NCI-H82 (cell line): ENCODE measurements at regions not wholly inside any gene's neighbourhood (a gene's known extent, or its start where the extent isn't known, plus 50 kb on each side); places are given as distances from the start of the nearest gene placed in this dataset.

ENCODE experiments used
- DNase-seq: peaks from one replicate; lab custom pipeline; 2025; lab: John Stamatoyannopoulos, UW

GRCh38 chr15:93268066-93268465, 179.1 kb upstream of the RGMA start:
- DNase-seq, result no peak

- no peak for DNase-seq
Measured at GRCh38 chr15:93266291-93266690, 177.3 kb upstream of the RGMA start.

DNA sequence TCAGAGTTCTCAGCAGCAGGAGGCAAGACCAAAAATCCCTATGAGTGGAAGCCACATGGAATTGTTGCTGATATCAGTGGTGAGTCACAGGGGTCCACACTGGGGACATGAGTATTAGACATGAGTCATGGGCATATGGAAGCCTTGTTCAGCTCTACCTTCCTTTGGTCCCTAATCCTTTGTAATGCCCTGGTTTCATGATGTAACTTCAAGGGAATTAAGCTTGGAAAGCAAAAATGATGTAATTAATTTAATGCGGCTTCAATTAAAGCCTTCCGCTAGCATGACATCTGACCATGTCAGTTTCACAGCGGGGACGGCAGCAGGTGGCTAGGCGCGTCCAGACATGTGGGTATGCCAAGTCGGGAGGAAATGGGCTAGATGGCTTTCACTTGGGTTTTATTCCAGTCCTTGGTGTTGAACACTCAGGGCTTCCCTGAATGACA, 176.1 kb upstream of the RGMA start:
- DNase-seq, result peak; percentile 79

- no peak for DNase-seq
Measured at GRCh38 chr15:93261845-93262244, 172.8 kb upstream of the RGMA start.

- no peak for DNase-seq
Measured at GRCh38 chr15:93257920-93258319, 168.9 kb upstream of the RGMA start.

GRCh38 chr15:93253681-93254080, 164.7 kb upstream of the RGMA start:
- peak; percentile 69 for DNase-seq

GRCh38 chr15:93252780-93253179, 163.8 kb upstream of the RGMA start:
- no peak for DNase-seq

- DNase-seq, result no peak
Measured at GRCh38 chr15:93250950-93251349, 161.9 kb upstream of the RGMA start.

DNA sequence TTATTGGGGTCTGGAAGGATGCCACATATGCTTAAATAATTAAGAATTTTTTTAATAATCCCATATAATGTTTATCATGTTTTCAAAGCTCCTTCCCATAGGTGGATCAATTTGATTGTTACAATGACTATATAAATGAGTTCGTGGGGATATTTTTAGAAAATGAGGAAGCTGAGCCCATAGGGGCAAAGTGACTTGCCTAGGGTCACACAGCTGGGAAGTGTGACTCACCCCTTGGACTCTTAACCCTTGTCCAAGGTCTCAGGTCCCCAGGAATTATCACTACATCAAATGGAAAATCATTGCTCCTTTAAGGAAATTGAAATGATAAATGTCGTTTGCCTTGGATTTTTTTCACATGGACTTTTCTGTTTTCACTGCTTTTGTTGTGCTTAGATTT, 161.2 kb upstream of the RGMA start:
- no peak for DNase-seq

DNA sequence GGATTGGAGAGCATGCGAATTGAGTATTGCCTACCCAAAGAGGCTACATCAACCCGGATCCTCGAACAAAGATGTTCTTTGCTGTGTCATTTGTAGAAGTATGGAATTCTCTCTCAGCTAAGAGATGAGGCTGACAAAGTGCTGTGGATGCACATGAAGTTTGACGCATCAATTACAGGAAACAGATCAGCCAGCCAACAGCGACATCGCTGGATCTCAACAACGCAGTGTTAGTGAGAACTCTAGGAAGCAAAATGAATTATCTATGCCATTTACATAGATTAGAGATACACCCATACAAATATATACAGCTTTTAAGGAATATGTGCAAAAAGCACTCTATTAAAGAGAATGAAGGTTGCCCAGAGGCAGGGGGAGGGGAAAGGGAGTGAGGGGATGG, 160.6 kb upstream of the RGMA start:
- DNase-seq, result no peak

DNA sequence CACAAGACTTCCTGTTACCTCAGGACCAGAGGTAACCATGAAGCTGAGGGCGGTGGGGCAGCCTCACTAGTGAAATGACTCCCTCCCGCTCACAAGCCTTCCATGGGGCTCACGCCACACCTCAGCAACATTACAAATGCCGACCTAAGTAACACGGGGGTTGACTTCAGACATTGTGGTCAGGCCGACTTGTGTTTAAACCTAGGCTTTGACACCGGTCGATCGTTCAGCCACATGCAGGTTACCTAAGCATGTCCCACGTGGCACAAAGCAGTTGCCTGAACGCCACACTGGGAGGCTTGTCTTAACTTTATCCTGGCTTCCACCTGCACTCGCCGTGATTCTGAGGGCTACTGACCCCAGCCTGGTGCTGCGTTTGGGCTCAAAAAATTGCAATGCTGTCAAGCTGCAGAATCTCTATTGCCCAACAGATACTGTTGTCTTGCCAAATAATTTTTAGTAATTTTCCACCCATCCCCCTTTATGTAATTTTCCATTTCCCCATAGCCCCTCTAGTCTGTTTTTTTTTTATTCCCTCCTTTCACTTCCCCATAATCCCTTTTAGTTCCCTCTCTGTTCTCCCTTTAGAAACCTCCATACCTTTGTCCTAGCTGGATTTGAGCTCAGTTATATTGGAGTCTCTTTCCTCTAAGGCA, 158.6 kb upstream of the RGMA start:
- DNase-seq, result no peak

DNA sequence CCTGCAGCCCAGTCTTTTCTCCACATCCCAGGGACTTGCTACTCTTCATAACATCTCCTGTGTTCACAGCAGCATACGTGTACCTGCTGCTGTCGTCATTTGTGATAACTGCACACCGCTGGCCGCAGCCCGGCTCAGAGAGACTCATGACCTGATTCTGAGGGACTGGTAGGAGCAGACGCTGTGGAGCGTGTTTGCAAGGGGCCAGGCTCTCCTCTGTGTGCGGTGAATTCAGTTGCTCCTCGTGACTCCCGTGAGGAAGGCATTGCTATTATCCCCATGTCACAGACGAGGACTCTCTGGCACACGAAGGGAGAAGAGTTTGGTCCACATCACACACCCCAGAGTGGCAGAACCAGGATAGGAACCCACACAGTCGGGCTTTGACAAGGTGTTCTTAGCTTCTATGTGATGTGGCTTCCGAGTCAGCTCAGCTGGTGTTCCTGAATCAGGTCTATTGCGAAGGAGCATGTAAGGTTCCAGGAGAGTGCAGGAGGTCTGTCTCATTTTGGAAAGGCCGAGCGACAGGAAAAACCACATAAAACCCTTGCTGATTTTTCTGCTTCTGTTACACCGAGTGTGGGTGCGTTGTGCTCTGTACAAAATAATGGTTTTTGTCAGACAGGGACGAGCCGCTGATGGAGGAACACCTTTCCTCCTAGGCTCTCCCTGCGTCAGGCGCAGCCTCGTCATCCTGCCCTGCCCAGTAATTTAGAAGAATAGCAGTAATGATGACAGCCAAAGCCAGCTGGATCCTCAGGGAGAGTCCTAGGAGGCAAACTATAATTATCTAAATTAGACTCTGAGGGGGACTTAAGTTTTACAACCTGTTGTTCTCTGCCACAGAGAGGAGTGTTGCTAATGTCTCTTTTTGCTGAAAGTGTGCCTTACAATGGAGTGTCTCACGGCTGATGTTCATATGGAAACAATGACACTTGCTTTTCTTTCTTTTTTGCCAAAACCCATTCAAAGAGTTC, 157.5 kb upstream of the RGMA start:
- no peak for DNase-seq

GRCh38 chr15:93245661-93246042, 156.6 kb upstream of the RGMA start:
- peak; percentile 49 for DNase-seq

- peak; percentile 23 for DNase-seq
Measured at GRCh38 chr15:93244696-93245660, 156.0 kb upstream of the RGMA start.

DNA sequence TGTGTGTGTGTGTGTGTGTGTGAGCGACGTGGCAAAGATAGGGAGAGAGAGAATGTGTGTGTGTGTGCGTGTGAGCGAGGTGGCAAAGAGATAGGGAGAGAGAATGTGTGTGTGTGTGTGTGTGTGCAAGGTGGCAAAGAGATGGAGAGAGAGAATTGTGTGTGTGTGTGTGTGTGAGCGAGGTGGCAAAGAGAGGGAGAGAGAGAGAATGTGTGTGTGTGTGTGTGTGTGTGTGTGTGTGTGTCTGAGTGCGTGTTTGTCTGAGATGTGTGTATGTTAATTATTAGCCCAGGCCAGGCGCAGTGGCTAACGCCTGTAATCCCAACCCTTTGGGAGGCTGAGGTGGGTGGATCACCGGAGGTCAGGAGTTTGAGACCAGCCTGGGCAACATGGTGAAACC, 154.6 kb upstream of the RGMA start:
- DNase-seq, result no peak

DNA sequence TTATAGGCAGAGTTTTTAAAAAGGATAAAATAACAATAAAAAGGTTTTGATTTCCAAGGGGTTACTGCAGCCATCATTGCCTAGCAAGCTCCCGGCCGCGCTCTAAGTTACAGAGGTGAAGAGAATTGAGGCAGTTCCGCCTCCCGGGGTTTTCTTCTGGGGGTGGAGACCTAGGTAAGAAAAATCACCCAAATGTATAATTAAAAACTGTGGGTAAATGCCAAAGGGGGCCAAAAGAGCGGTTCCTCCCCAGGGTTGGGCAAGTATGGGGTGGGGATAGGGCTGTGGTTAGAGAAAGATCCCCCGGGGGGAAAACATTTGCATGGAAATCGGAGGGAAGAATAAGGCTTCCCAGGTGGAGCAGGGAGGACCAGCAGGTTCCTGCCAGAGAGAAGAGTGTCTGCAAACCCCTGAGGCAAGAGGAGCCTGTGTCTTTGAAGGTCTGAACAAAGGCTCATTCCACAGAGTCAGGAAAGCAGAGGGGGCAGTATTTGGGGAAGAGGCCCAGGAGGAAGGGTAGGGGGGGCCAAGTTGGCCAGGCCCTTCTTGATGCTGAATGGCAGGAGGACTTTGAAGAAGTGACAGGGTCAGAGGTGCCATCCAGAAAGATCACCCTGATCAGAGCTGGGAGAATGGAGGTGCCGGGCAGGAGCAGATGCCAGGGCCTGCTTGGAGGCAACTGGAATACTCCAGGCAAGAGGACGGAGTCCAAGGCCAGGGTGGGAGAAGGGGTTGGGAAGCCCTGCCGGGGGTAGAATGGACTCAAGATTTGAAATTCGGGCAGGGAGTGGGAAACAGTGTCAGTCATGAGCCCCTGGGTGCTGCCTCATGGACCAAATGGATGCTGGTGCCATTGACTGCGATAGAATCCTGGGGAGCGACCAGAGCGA, 152.9 kb upstream of the RGMA start:
- no peak for DNase-seq

- no peak for DNase-seq
Measured at GRCh38 chr15:93239993-93240392, 151.0 kb upstream of the RGMA start.

DNA sequence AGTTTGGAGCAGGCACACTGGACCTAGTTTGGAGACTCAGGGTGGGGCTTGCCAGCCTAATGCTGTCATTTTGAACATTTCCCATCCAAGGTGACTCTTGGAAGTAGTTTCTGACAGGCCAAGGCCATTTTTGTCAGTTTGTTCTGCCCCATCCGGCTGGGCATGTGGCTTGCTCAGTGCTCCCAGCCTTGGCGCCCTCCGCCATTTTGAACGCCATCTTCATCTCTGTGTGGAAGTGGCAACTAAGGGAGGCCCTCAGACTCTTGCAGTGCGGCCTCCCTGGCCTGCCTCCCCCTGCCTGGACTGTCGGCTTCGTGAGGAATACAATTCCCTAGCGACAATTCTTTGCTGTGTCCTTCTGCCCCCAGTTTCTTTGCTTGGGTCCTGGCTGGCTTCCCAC, 150.6 kb upstream of the RGMA start:
- no peak for DNase-seq

GRCh38 chr15:93238641-93239040, 149.6 kb upstream of the RGMA start:
- no peak for DNase-seq

- DNase-seq, result peak; percentile 12
Measured at GRCh38 chr15:93235926-93236780, 147.1 kb upstream of the RGMA start.
